Keratinocyte (primary cell): ENCODE measurements at regions not wholly inside any gene's neighbourhood (a gene's known extent, or its start where the extent isn't known, plus 50 kb on each side); places are given as distances from the start of the nearest gene placed in this dataset.

Experiments used
- DNase-seq: peaks from one replicate; pipeline ENCODE4 v3.0.0-alpha.2; 2011; ENCODE audit warnings: low read depth, missing footprints, low spot score
- FAIRE-seq: peaks from 2 replicates; lab custom pipeline; 2011; peaks lifted over from hg19 to GRCh38; lab: Jason Lieb, UNC
- H2AFZ ChIP-seq: 2 replicates; pipeline ENCODE4 v1.6.0; 2012; ENCODE audit warnings: low read length, control low read depth, inconsistent platforms; ENCODE audit not compliant: control insufficient read depth
- H3K27ac ChIP-seq: 2 replicates; pipeline ENCODE4 v1.5.1; 2011; ENCODE audit warnings: low read length; ENCODE audit not compliant: control insufficient read depth, insufficient read depth
- H3K27me3 ChIP-seq: 3 replicates; pipeline ENCODE4 v1.6.0; 2011; ENCODE audit warnings: low read length; ENCODE audit not compliant: control insufficient read depth, insufficient read depth; ENCODE audit errors: extremely low read depth
- H3K36me3 ChIP-seq, 2 experiments: 2 replicates in 1 of 2; 3 replicates in 1 of 2; pipeline ENCODE4 v1.5.1; 2011; ENCODE audit warnings: low read length in 2 of 2, mild to moderate bottlenecking in 1 of 2; ENCODE audit not compliant: control insufficient read depth in 2 of 2, insufficient read depth in 2 of 2; ENCODE audit errors: extremely low read depth in 1 of 2
- H3K4me1 ChIP-seq: 3 replicates; pipeline ENCODE4 v1.5.1; 2011; ENCODE audit warnings: low read length; ENCODE audit not compliant: control insufficient read depth, insufficient read depth; ENCODE audit errors: extremely low read depth
- H3K4me2 ChIP-seq: 3 replicates; pipeline ENCODE4 v1.6.0; 2011; ENCODE audit warnings: low read depth, low read length; ENCODE audit not compliant: control insufficient read depth, insufficient read depth; ENCODE audit errors: extremely low read depth
- H3K4me3 ChIP-seq, 3 experiments: fragments of 200-600 bp in 1 of 3; sonication (generic) in 1 of 3; 2 replicates in 2 of 3; 3 replicates in 1 of 3; pipeline ENCODE4 v1.5.1; 2011 to 2016; ENCODE audit warnings: low read length in 3 of 3, mild to moderate bottlenecking in 3 of 3, control low read depth in 2 of 3, inconsistent platforms in 1 of 3, low read depth in 1 of 3, mixed read lengths in 1 of 3, mixed run types in 1 of 3, moderate library complexity in 1 of 3; ENCODE audit not compliant: control insufficient read depth in 2 of 3, insufficient read depth in 2 of 3; ENCODE audit errors: extremely low read depth in 1 of 3
- H3K79me2 ChIP-seq: 2 replicates; pipeline ENCODE4 v1.6.0; 2012; ENCODE audit warnings: low read length; ENCODE audit not compliant: control insufficient read depth, insufficient read depth
- H3K9ac ChIP-seq: 3 replicates; pipeline ENCODE4 v1.6.0; 2011; ENCODE audit warnings: low read length; ENCODE audit not compliant: control insufficient read depth, insufficient read depth; ENCODE audit errors: extremely low read depth
- H3K9me1 ChIP-seq: 3 replicates; pipeline ENCODE4 v1.6.0; 2011; ENCODE audit warnings: low read length; ENCODE audit not compliant: control insufficient read depth, insufficient read depth; ENCODE audit errors: extremely low read depth
- H3K9me3 ChIP-seq: 2 replicates; pipeline ENCODE4 v1.5.1; 2012; ENCODE audit warnings: low read depth, low read length; ENCODE audit not compliant: control insufficient read depth
- H4K20me1 ChIP-seq: 3 replicates; pipeline ENCODE4 v1.6.0; 2011; ENCODE audit warnings: low read length; ENCODE audit not compliant: control insufficient read depth, insufficient read depth; ENCODE audit errors: extremely low read depth
- CTCF ChIP-seq, 3 experiments: IDR thresholded peaks in 1 of 3; conservative IDR thresholded peaks in 1 of 3; optimal IDR thresholded peaks in 1 of 3; 2 replicates in 2 of 3; 3 replicates in 1 of 3; pipeline versions ENCODE3 to v1.5.1; 2011; ENCODE audit warnings: low read length in 3 of 3, mild to moderate bottlenecking in 3 of 3, moderate library complexity in 2 of 3, control low read depth in 1 of 3, inconsistent platforms in 1 of 3; ENCODE audit not compliant: insufficient read depth in 2 of 3; ENCODE audit errors: extremely low read depth in 1 of 3
- EZH2 ChIP-seq: IDR thresholded peaks from one replicate; pipeline ENCODE4 v1.6.1; 2012; ENCODE audit warnings: inconsistent platforms, mild to moderate bottlenecking, low read length, moderate library complexity
- dilution Hi-C: fragments of 300-500 bp; cut with MboI; formaldehyde crosslinking; loops from one replicate; pipeline ENCODE4 v1.7.0; 2020; ENCODE audit warnings: low sequenced_read_pairs; ENCODE audit not compliant: extremely low pct_ligation_motif_present
- small RNA-seq, 3 experiments: library from RNA; depleted of rRNA; stranded (forward); fragments of <200 nt; gene quantifications; one replicate each; pipeline ENCODE3, GENCODE V24; 2012; ENCODE audit warnings: low read depth in 3 of 3, low replicate concordance in 1 of 3; ENCODE audit not compliant: insufficient read length in 3 of 3

- DNase-seq (no peak), FAIRE-seq (no peak)
- no peak for TF ChIP-seq CTCF (optimal IDR thresholded peaks at IDR 0.05 in 1 of 3, IDR thresholded peaks at IDR 0.05 in 1 of 3, conservative IDR thresholded peaks at IDR 0.05 in 1 of 3; ENCODE audit: extremely low read depth in 1 of 3, insufficient read depth in 2 of 3, low read length in 3 of 3)
- TF ChIP-seq EZH2: no peak
- Histone ChIP-seq H3K27me3 (no peaks in the 10 kb centered on the region), H3K9ac (no peak overlapping the region), H3K79me2 (no peaks in the 10 kb centered on the region), H3K9me1 (no peaks in the 10 kb centered on the region), H3K4me1 (no peaks in the 10 kb centered on the region), H3K27ac (no peak overlapping the region), H2AFZ (no peak overlapping the region), H3K4me2 (no peak overlapping the region), H4K20me1 (no peaks in the 10 kb centered on the region), H3K36me3 (no peaks in the 10 kb centered on the region), H3K4me3 (no peak overlapping the region), H3K9me3 (no peaks in the 10 kb centered on the region)
- dilution Hi-C loops: no loop called here
Measured at GRCh38 chrX:124280294-124280902, 52.1 kb upstream of the TEX13D start.

- Histone ChIP-seq H3K27ac (no peak overlapping the region), H3K4me1 (no peaks in the 10 kb centered on the region), H3K9me3 (no peaks in the 10 kb centered on the region), H3K9me1 (no peaks in the 10 kb centered on the region), H3K79me2 (no peaks in the 10 kb centered on the region), H3K4me2 (no peak overlapping the region), H3K27me3 (no peaks in the 10 kb centered on the region), H3K36me3 (no peaks in the 10 kb centered on the region), H3K4me3 (no peak overlapping the region), H2AFZ (no peak overlapping the region), H3K9ac (no peak overlapping the region), H4K20me1 (no peaks in the 10 kb centered on the region)
- no peak for DNase-seq
- dilution Hi-C loops: no loop called here
- TF ChIP-seq CTCF (optimal IDR thresholded peaks at IDR 0.05 in 1 of 3, IDR thresholded peaks at IDR 0.05 in 1 of 3, conservative IDR thresholded peaks at IDR 0.05 in 1 of 3; ENCODE audit: extremely low read depth in 1 of 3, insufficient read depth in 2 of 3, low read length in 3 of 3) (no peak), EZH2 (no peak)
- FAIRE-seq: no peak
Measured at GRCh38 chrX:124282580-124282979, 49.9 kb upstream of the TEX13D start.

Small RNAs in the stretch of these regions (small RNA-seq; reads per million reads assigned to genes)
- 0 reads per million in 3 experiments for gene RF00561
